DOHH2 (cell line): ENCODE measurements at regions not wholly inside any gene's neighbourhood (a gene's known extent, or its start where the extent isn't known, plus 50 kb on each side); places are given as distances from the start of the nearest gene placed in this dataset.

Source experiments
- EZH2phosphoT487 ChIP-seq: fragments of 200-600 bp; sonication (generic); IDR thresholded peaks from 2 replicates; pipeline ENCODE4 v1.6.1; 2017; ENCODE audit warnings: borderline replicate concordance, mild to moderate bottlenecking, antibody characterized with exemption, low read length, moderate library complexity, mixed read lengths
- TF ChIP-seq, protein P1 (sequence below): fragments of 200-600 bp; sonication (generic); IDR thresholded peaks from one replicate; pipeline ENCODE4 v1.5.1; 2014; ENCODE audit warnings: antibody characterized with exemption, mild to moderate bottlenecking, low read depth, low read length; ENCODE audit not compliant: poor library complexity, severe bottlenecking

DNA sequence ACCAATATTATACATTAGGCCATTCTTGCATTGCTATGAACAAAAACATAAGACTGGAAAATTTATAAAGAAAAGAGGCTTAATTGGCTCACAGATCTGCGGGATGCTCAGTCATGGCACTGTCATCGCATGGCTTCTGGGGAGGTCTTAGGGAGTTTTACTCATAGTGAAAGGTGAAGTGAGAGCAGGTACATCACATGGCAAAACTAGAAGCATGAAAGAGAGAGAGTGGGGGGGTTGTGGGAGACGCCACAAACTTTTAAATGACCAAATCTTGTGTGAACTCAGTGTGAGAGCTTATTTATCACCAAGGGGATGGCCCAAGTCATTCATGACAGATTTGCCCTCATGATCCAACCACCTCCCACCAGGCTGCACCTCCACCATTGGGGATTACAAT is 398.3 kb upstream of the EDIL3 start:
- TF ChIP-seq, protein P1, sequence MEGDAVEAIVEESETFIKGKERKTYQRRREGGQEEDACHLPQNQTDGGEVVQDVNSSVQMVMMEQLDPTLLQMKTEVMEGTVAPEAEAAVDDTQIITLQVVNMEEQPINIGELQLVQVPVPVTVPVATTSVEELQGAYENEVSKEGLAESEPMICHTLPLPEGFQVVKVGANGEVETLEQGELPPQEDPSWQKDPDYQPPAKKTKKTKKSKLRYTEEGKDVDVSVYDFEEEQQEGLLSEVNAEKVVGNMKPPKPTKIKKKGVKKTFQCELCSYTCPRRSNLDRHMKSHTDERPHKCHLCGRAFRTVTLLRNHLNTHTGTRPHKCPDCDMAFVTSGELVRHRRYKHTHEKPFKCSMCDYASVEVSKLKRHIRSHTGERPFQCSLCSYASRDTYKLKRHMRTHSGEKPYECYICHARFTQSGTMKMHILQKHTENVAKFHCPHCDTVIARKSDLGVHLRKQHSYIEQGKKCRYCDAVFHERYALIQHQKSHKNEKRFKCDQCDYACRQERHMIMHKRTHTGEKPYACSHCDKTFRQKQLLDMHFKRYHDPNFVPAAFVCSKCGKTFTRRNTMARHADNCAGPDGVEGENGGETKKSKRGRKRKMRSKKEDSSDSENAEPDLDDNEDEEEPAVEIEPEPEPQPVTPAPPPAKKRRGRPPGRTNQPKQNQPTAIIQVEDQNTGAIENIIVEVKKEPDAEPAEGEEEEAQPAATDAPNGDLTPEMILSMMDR: no peak
- TF ChIP-seq EZH2phosphoT487: no peak
